ENCODE measurements at regions not wholly inside any gene's neighbourhood (a gene's known extent, or its start where the extent isn't known, plus 50 kb on each side); places are given as distances from the start of the nearest gene placed in this dataset.

GRCh38 chr4:130698251-130698650, 1602.3 kb downstream of the C4orf33 start:
- TF ChIP-seq EZH2 (IDR thresholded peaks at IDR 0.05; ENCODE audit: borderline replicate concordance, insufficient read depth, low read depth, low read length, poor library complexity, severe bottlenecking): no peak
- TF ChIP-seq, protein P1, sequence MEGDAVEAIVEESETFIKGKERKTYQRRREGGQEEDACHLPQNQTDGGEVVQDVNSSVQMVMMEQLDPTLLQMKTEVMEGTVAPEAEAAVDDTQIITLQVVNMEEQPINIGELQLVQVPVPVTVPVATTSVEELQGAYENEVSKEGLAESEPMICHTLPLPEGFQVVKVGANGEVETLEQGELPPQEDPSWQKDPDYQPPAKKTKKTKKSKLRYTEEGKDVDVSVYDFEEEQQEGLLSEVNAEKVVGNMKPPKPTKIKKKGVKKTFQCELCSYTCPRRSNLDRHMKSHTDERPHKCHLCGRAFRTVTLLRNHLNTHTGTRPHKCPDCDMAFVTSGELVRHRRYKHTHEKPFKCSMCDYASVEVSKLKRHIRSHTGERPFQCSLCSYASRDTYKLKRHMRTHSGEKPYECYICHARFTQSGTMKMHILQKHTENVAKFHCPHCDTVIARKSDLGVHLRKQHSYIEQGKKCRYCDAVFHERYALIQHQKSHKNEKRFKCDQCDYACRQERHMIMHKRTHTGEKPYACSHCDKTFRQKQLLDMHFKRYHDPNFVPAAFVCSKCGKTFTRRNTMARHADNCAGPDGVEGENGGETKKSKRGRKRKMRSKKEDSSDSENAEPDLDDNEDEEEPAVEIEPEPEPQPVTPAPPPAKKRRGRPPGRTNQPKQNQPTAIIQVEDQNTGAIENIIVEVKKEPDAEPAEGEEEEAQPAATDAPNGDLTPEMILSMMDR (IDR thresholded peaks at IDR 0.05): no peak

Data from B cell (primary cell).